Progenitor cell of endocrine pancreas (in vitro differentiated cells): ENCODE measurements at regions not wholly inside any gene's neighbourhood (a gene's known extent, or its start where the extent isn't known, plus 50 kb on each side); places are given as distances from the start of the nearest gene placed in this dataset.

Experiments used
- DNase-seq: peaks from one replicate; pipeline ENCODE4 v3.0.0; 2021; ENCODE audit warnings: low spot score; ENCODE audit not compliant: unreplicated experiment
- H3K27ac Mint-ChIP-seq: 2 replicates; pipeline ENCODE4 v1.8.0; 2021; ENCODE audit warnings: mild to moderate bottlenecking, moderate library complexity, mixed read lengths
- H3K27me3 Mint-ChIP-seq: 2 replicates; pipeline ENCODE4 v1.8.0; 2021; ENCODE audit warnings: mixed read lengths
- H3K36me3 Mint-ChIP-seq: 2 replicates; pipeline ENCODE4 v1.8.0; 2022; ENCODE audit warnings: mixed read lengths; ENCODE audit not compliant: insufficient read depth
- H3K4me1 Mint-ChIP-seq: 2 replicates; pipeline ENCODE4 v1.8.0; 2021; ENCODE audit warnings: low read depth, mixed read lengths
- H3K4me3 Mint-ChIP-seq: 2 replicates; pipeline ENCODE4 v1.8.0; 2021; ENCODE audit warnings: low read depth, mild to moderate bottlenecking, moderate library complexity, mixed read lengths
- H3K9me3 Mint-ChIP-seq: 2 replicates; pipeline ENCODE4 v1.8.0; 2021; ENCODE audit warnings: low read depth, mixed read lengths
- CTCF ChIP-seq: fragments of 200-600 bp; sonication (generic); IDR thresholded peaks from one replicate; pipeline ENCODE4 v1.5.0; 2021; ENCODE audit warnings: antibody characterized with exemption, mild to moderate bottlenecking; ENCODE audit not compliant: unreplicated experiment

- H3K36me3 Mint-ChIP-seq, result no peaks in the 10 kb centered on the region
Measured at GRCh38 chr5:30921388-30921787, 272.1 kb upstream of the CDH6 start.

GRCh38 chr5:30918171-30918570 is 275.3 kb upstream of the CDH6 start:
- Mint-ChIP-seq H3K9me3 (no peaks in the 10 kb centered on the region), H3K4me1 (peaks cover 10% of the 10 kb centered on the region), H3K36me3 (no peaks in the 10 kb centered on the region), H3K4me3 (no peak overlapping the region), H3K27ac (no peak overlapping the region), H3K27me3 (no peaks in the 10 kb centered on the region)
- TF ChIP-seq CTCF, result no peak
- DNase-seq, result no peak

More at GRCh38 chr5:30921388-30921787, 272.1 kb upstream of the CDH6 start:
- no peak for DNase-seq
- Mint-ChIP-seq H3K9me3 (peaks cover 4% of the 10 kb centered on the region), H3K27me3 (no peaks in the 10 kb centered on the region), H3K4me1 (peaks cover 10% of the 10 kb centered on the region), H3K27ac (no peak overlapping the region), H3K4me3 (no peak overlapping the region)
- TF ChIP-seq CTCF, result no peak

GRCh38 chr5:30908356-30908755 is 285.1 kb upstream of the CDH6 start:
- Mint-ChIP-seq H3K9me3 (peaks cover 5% of the 10 kb centered on the region), H3K4me1 (peaks cover 6% of the 10 kb centered on the region), H3K4me3 (no peak overlapping the region), H3K27ac (no peak overlapping the region), H3K36me3 (no peaks in the 10 kb centered on the region), H3K27me3 (no peaks in the 10 kb centered on the region)
- no peak for DNase-seq
- TF ChIP-seq CTCF, result no peak

GRCh38 chr5:30900367-30900766 is 293.1 kb upstream of the CDH6 start:
- no peak for DNase-seq
- H3K9me3 Mint-ChIP-seq, result no peaks in the 10 kb centered on the region
- H3K27ac Mint-ChIP-seq, result no peak overlapping the region
- no peaks in the 10 kb centered on the region for H3K27me3 Mint-ChIP-seq
- no peaks in the 10 kb centered on the region for H3K4me1 Mint-ChIP-seq
- H3K36me3 Mint-ChIP-seq, result no peaks in the 10 kb centered on the region
- no peak for TF ChIP-seq CTCF
- H3K4me3 Mint-ChIP-seq, result no peak overlapping the region

GRCh38 chr5:30894811-30895210 is 298.7 kb upstream of the CDH6 start:
- Mint-ChIP-seq H3K27ac (no peak overlapping the region), H3K27me3 (no peaks in the 10 kb centered on the region), H3K36me3 (no peaks in the 10 kb centered on the region), H3K9me3 (no peaks in the 10 kb centered on the region), H3K4me1 (no peaks in the 10 kb centered on the region), H3K4me3 (no peak overlapping the region)
- no peak for TF ChIP-seq CTCF
- no peak for DNase-seq

- Mint-ChIP-seq H3K36me3 (no peaks in the 10 kb centered on the region), H3K27me3 (no peaks in the 10 kb centered on the region), H3K4me3 (no peak overlapping the region), H3K9me3 (peaks cover 3% of the 10 kb centered on the region), H3K4me1 (no peaks in the 10 kb centered on the region), H3K27ac (no peak overlapping the region)
- TF ChIP-seq CTCF, result no peak
- DNase-seq, result no peak
Measured at GRCh38 chr5:30891660-30892059, 301.8 kb upstream of the CDH6 start.
